ENCODE measurements at regions not wholly inside any gene's neighbourhood (a gene's known extent, or its start where the extent isn't known, plus 50 kb on each side); places are given as distances from the start of the nearest gene placed in this dataset.

GRCh38 chr12:131260954-131261353, 307.2 kb downstream of the ADGRD1 start:
- Histone ChIP-seq H4K20me1 (ENCODE audit: control insufficient read depth, extremely low read depth, insufficient read depth, low read length) (no peaks in the 10 kb centered on the region), H3K27me3 (ENCODE audit: control insufficient read depth, extremely low read depth, insufficient read depth, low read length) (no peaks in the 10 kb centered on the region), H3K79me2 (ENCODE audit: control insufficient read depth, insufficient read depth, low read length) (no peaks in the 10 kb centered on the region), H3K9me1 (ENCODE audit: control insufficient read depth, extremely low read depth, insufficient read depth, low read length) (no peaks in the 10 kb centered on the region), H2AFZ (ENCODE audit: control insufficient read depth, low read length) (no peak overlapping the region), H3K4me2 (ENCODE audit: control insufficient read depth, extremely low read depth, insufficient read depth, low read depth, low read length) (no peak overlapping the region), H3K36me3 (ENCODE audit: control insufficient read depth in 2 of 2, extremely low read depth in 1 of 2, insufficient read depth in 2 of 2, low read length in 2 of 2) (no peaks in the 10 kb centered on the region), H3K9me3 (ENCODE audit: control insufficient read depth, low read depth, low read length) (peaks cover 1% of the 10 kb centered on the region), H3K9ac (ENCODE audit: control insufficient read depth, extremely low read depth, insufficient read depth, low read length) (no peak overlapping the region), H3K4me3 (ENCODE audit: control insufficient read depth in 2 of 3, extremely low read depth in 1 of 3, insufficient read depth in 2 of 3, low read depth in 1 of 3, low read length in 3 of 3) (no peak overlapping the region), H3K27ac (ENCODE audit: control insufficient read depth, insufficient read depth, low read length) (no peak overlapping the region), H3K4me1 (ENCODE audit: control insufficient read depth, extremely low read depth, insufficient read depth, low read length) (no peaks in the 10 kb centered on the region)
- no peak for FAIRE-seq
- no peak for DNase-seq (ENCODE audit: low read depth, low spot score)
- no peak for TF ChIP-seq CTCF (optimal IDR thresholded peaks at IDR 0.05 in 1 of 3, IDR thresholded peaks at IDR 0.05 in 1 of 3, conservative IDR thresholded peaks at IDR 0.05 in 1 of 3; ENCODE audit: extremely low read depth in 1 of 3, insufficient read depth in 2 of 3, low read length in 3 of 3)
- no peak for TF ChIP-seq EZH2 (IDR thresholded peaks at IDR 0.05; ENCODE audit: low read length)
- dilution Hi-C loops (cut with MboI; ENCODE audit: extremely low pct_ligation_motif_present, low sequenced_read_pairs) = no loop called here

DNA sequence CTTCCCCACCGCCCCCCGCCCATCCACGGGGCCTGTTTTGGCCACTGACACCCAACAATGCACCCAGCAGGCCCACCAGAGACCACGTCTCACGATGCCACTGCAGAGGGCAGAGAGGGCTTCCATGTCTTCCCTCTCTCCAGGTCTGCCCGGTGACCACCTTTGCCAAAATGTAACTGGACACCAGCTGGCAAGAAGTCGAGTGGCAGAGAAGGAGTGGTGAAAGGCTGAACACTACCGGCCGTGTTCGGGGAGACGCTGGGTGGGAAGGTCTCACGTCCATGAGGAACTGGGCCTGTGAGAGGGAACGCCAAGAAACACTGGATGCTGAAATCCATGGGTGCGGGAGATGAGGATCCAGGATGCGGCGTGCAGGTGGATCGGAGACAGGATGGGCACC, 308.2 kb downstream of the ADGRD1 start:
- Histone ChIP-seq H3K4me2 (ENCODE audit: control insufficient read depth, extremely low read depth, insufficient read depth, low read depth, low read length) (no peak overlapping the region), H3K36me3 (ENCODE audit: control insufficient read depth in 2 of 2, extremely low read depth in 1 of 2, insufficient read depth in 2 of 2, low read length in 2 of 2) (no peaks in the 10 kb centered on the region), H3K9me1 (ENCODE audit: control insufficient read depth, extremely low read depth, insufficient read depth, low read length) (no peaks in the 10 kb centered on the region), H3K9me3 (ENCODE audit: control insufficient read depth, low read depth, low read length) (peaks cover 1% of the 10 kb centered on the region), H2AFZ (ENCODE audit: control insufficient read depth, low read length) (no peak overlapping the region), H4K20me1 (ENCODE audit: control insufficient read depth, extremely low read depth, insufficient read depth, low read length) (no peaks in the 10 kb centered on the region), H3K27ac (ENCODE audit: control insufficient read depth, insufficient read depth, low read length) (no peak overlapping the region), H3K4me3 (ENCODE audit: control insufficient read depth in 2 of 3, extremely low read depth in 1 of 3, insufficient read depth in 2 of 3, low read depth in 1 of 3, low read length in 3 of 3) (no peak overlapping the region), H3K79me2 (ENCODE audit: control insufficient read depth, insufficient read depth, low read length) (no peaks in the 10 kb centered on the region), H3K27me3 (ENCODE audit: control insufficient read depth, extremely low read depth, insufficient read depth, low read length) (no peaks in the 10 kb centered on the region), H3K9ac (ENCODE audit: control insufficient read depth, extremely low read depth, insufficient read depth, low read length) (no peak overlapping the region), H3K4me1 (ENCODE audit: control insufficient read depth, extremely low read depth, insufficient read depth, low read length) (peaks cover 2% of the 10 kb centered on the region)
- FAIRE-seq = no peak
- dilution Hi-C loops (cut with MboI; ENCODE audit: extremely low pct_ligation_motif_present, low sequenced_read_pairs) = no loop called here
- TF ChIP-seq CTCF (optimal IDR thresholded peaks at IDR 0.05 in 1 of 3, IDR thresholded peaks at IDR 0.05 in 1 of 3, conservative IDR thresholded peaks at IDR 0.05 in 1 of 3; ENCODE audit: extremely low read depth in 1 of 3, insufficient read depth in 2 of 3, low read length in 3 of 3) (no peak), EZH2 (IDR thresholded peaks at IDR 0.05; ENCODE audit: low read length) (no peak)
- DNase-seq (ENCODE audit: low read depth, low spot score) = no peak

All from keratinocyte (primary cell).